ENCODE measurements at regions not wholly inside any gene's neighbourhood (a gene's known extent, or its start where the extent isn't known, plus 50 kb on each side); places are given as distances from the start of the nearest gene placed in this dataset.

GRCh38 chr6:141884850-141885249, 247.9 kb upstream of the GJE1 start (continued):
- TF ChIP-seq RREB1 (CRISPR knock-in tag; IDR thresholded peaks at IDR 0.05) (no peak), ZC3H11A (IDR thresholded peaks at IDR 0.05; ENCODE audit: low read depth, low read length) (no peak), RNF2 (IDR thresholded peaks at IDR 0.05) (no peak)

- no peaks in the 10 kb centered on the region for H3K9me1 ChIP-seq (ENCODE audit: control insufficient read depth, insufficient read depth, low read length)
- no peak overlapping the region for H3K4me3 ChIP-seq
- ChIA-PET CTCF (ENCODE audit: low intra/inter-chr PET ratio) (no interaction called here), POLR2A (no interaction called here)
- TF ChIP-seq ATF3 (IDR thresholded peaks at IDR 0.05): peak; percentile 35
- no peak for TF ChIP-seq ATF3 (CRISPR knock-in tag; conservative IDR thresholded peaks at IDR 0.05)
- TF ChIP-seq YY1 (IDR thresholded peaks at IDR 0.05; ENCODE audit: borderline replicate concordance in 1 of 3, control insufficient read depth in 1 of 3, extremely low read depth in 1 of 3, insufficient read depth in 3 of 3, insufficient read length in 1 of 3, insufficient replicate concordance in 2 of 3, low read depth in 1 of 3, low read length in 2 of 3): no peak
- no peak for TF ChIP-seq ZNF740 (CRISPR knock-in tag; IDR thresholded peaks at IDR 0.05)
- no peak for TF ChIP-seq ZNF740 (tag; IDR thresholded peaks at IDR 0.05)
- peak; percentile 21; the same call in 1 of the 2 replicates for TF ChIP-seq JUND (IDR thresholded peaks at IDR 0.05; ENCODE audit: borderline replicate concordance, low read depth, low read length)
- TF ChIP-seq JUND (tag; IDR thresholded peaks at IDR 0.05; ENCODE audit: borderline replicate concordance, low read depth, low read length): no peak
- DNase-seq (ENCODE audit: extremely low read depth in 1 of 4, low spot score in 3 of 4): no peak
- no peak overlapping the region for H3K9ac ChIP-seq (ENCODE audit: insufficient read depth in 1 of 2, low read depth in 2 of 2, low read length in 2 of 2)
- no peaks in the 10 kb centered on the region for H3K36me3 ChIP-seq (ENCODE audit: control insufficient read depth, insufficient read depth, low read length)
- no peak for FAIRE-seq
- H3K4me1 ChIP-seq (replicated peaks in 1 of 2; ENCODE audit: control insufficient read depth in 2 of 2, insufficient read depth in 2 of 2, low read length in 2 of 2): no peaks in the 10 kb centered on the region
- no peak overlapping the region for H2AFZ ChIP-seq (ENCODE audit: low read depth, low read length)
- in situ Hi-C loops (cut with MboI) (no loop called here), intact Hi-C loops (cut with micrococcal nuclease) (no loop called here)
- H3K79me2 ChIP-seq (ENCODE audit: control insufficient read depth, insufficient read depth, low read length): no peaks in the 10 kb centered on the region
- no peaks in the 10 kb centered on the region for H4K20me1 ChIP-seq (replicated peaks; ENCODE audit: control insufficient read depth, insufficient read depth, low read length)
- H3K27me3 ChIP-seq (ENCODE audit: control insufficient read depth in 2 of 2, insufficient read depth in 2 of 2, low read length in 2 of 2): no peaks in the 10 kb centered on the region
- no peaks in the 10 kb centered on the region for H3K9me3 ChIP-seq (replicated peaks; ENCODE audit: control insufficient read depth, insufficient read depth, low read depth, low read length)
- no peak overlapping the region for H3K27ac ChIP-seq (ENCODE audit: extremely low read depth, low read depth, low read length)
- no TSS peak for BruUV-seq (replicated peaks)
- H3K4me2 ChIP-seq (ENCODE audit: insufficient read depth, low read length): no peak overlapping the region
- ATAC-seq: no peak
Measured at GRCh38 chr6:141878686-141879085, 254.0 kb upstream of the GJE1 start.

Data from K562 (cell line).